ENCODE measurements at regions not wholly inside any gene's neighbourhood (a gene's known extent, or its start where the extent isn't known, plus 50 kb on each side); places are given as distances from the start of the nearest gene placed in this dataset.

DNA sequence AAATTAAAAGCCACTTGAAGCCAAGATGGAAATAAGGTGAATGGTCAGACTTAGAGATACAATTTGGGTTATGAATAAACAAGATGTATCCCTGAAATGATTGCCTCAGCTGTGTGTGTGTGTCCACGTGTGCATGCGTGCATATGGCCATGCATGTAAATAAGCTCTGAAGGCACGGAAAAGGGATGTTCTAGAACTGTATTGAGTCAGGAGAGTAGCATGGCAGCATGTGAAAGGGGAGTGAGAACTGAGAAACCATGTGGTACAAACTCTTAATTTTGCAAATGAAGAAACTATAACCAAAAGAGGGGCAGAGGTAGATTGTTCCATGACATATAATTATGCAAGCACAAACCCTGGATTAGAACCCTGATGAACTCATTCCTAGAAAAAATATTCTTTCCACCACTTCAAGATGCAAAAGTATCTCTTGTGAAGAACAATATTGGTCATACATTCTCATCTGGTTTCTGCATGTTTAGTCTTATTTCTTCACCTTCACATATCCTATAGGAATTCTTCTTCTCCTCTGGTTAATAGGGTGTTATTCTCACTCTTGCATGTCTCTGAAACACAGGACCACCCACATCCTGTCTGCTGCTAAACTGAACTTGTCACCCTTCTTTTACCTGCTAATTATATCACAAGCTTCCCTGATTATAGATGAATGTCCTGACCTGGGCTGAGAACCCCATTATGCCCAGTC is 455.8 kb downstream of the SETBP1 start:
- ChIA-PET CTCF (interaction anchor here (1.5 kb wide), 1 partner anchor 457 kb away, joined by 4 read pairs; no protein-coding TSS in a partner anchor), POLR2A (no interaction called here)
- TF ChIP-seq, protein P1, sequence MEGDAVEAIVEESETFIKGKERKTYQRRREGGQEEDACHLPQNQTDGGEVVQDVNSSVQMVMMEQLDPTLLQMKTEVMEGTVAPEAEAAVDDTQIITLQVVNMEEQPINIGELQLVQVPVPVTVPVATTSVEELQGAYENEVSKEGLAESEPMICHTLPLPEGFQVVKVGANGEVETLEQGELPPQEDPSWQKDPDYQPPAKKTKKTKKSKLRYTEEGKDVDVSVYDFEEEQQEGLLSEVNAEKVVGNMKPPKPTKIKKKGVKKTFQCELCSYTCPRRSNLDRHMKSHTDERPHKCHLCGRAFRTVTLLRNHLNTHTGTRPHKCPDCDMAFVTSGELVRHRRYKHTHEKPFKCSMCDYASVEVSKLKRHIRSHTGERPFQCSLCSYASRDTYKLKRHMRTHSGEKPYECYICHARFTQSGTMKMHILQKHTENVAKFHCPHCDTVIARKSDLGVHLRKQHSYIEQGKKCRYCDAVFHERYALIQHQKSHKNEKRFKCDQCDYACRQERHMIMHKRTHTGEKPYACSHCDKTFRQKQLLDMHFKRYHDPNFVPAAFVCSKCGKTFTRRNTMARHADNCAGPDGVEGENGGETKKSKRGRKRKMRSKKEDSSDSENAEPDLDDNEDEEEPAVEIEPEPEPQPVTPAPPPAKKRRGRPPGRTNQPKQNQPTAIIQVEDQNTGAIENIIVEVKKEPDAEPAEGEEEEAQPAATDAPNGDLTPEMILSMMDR (IDR thresholded peaks at IDR 0.05), result no peak
- Mint-ChIP-seq H3K4me3 (peak overlapping the region; percentile 36), H3K27me3 (no peaks in the 10 kb centered on the region), H3K9me3 (peaks cover 7% of the 10 kb centered on the region), H3K36me3 (ENCODE audit: low read depth) (peaks cover 3% of the 10 kb centered on the region), H3K4me1 (peaks cover 41% of the 10 kb centered on the region), H3K27ac (peak overlapping the region; percentile 72)
- intact Hi-C loops (cut with micrococcal nuclease), result loop anchor here (2.0 kb wide), 1 partner anchor 34 kb away; no protein-coding TSS in a partner anchor
- DNase-seq (no peak), ATAC-seq (ENCODE audit: low read depth) (no peak)

DNA sequence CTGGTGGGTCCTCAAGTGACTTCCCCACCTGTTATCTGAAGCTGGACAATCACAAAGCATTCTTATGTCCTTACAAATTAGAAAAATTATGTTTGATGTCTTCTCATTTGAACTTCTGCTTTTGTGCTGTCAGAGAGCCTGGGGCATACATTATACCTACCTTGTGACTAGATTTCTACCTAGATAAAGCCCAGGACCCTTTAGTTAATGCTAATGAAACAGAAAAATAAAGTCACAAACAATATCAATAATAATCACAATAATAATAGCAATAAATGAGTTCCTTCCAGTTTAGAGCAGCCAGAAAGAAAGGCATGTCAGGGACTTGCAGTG is 456.4 kb downstream of the SETBP1 start:
- CTCF ChIA-PET, result interaction anchor here (1.5 kb wide), 1 partner anchor 458 kb away, joined by 4 read pairs; no protein-coding TSS in a partner anchor
- peak overlapping the region; percentile 36 for H3K4me3 Mint-ChIP-seq
- POLR2A ChIA-PET, result no interaction called here
- no peaks in the 10 kb centered on the region for H3K27me3 Mint-ChIP-seq
- TF ChIP-seq, protein P1 (IDR thresholded peaks at IDR 0.05), result no peak
- ATAC-seq (ENCODE audit: low read depth), result no peak
- peak overlapping the region; percentile 72 for H3K27ac Mint-ChIP-seq
- DNase-seq, result no peak
- peaks cover 3% of the 10 kb centered on the region for H3K36me3 Mint-ChIP-seq (ENCODE audit: low read depth)
- H3K4me1 Mint-ChIP-seq, result peaks cover 41% of the 10 kb centered on the region
- H3K9me3 Mint-ChIP-seq, result peaks cover 7% of the 10 kb centered on the region
- intact Hi-C loops (cut with micrococcal nuclease), result loop anchor here (2.0 kb wide), 1 partner anchor 34 kb away; no protein-coding TSS in a partner anchor

DNA sequence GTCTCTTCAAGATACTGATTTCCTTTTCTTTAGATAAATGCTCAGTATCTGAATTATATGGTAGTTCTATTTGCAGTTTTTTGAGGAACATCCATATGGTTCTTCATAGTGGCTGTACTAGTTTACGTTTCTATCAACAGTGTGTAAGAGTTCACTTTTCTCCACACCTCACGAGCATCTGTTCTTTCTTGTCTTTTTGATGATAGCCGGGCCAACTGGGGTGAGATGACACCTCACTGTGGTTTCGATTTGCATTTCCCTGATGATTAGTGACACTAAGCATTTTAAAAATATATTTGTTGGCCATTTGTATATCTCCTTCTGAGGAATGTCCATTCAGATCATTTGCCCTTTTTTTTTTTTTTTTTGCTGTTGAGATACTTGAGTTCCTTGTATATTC is 458.8 kb downstream of the SETBP1 start:
- ChIA-PET CTCF (no interaction called here), POLR2A (interaction anchor here (0.6 kb wide), 1 partner anchor 56 kb away, joined by 4 read pairs; no protein-coding TSS in a partner anchor)
- Mint-ChIP-seq H3K36me3 (ENCODE audit: low read depth) (peaks cover 3% of the 10 kb centered on the region), H3K4me3 (no peak overlapping the region), H3K9me3 (peaks cover 7% of the 10 kb centered on the region), H3K27ac (no peak overlapping the region), H3K4me1 (peaks cover 41% of the 10 kb centered on the region), H3K27me3 (no peaks in the 10 kb centered on the region)
- ATAC-seq (ENCODE audit: low read depth) (no peak), DNase-seq (no peak)
- intact Hi-C loops (cut with micrococcal nuclease), result no loop called here
- TF ChIP-seq, protein P1 (IDR thresholded peaks at IDR 0.05), result no peak

DNA sequence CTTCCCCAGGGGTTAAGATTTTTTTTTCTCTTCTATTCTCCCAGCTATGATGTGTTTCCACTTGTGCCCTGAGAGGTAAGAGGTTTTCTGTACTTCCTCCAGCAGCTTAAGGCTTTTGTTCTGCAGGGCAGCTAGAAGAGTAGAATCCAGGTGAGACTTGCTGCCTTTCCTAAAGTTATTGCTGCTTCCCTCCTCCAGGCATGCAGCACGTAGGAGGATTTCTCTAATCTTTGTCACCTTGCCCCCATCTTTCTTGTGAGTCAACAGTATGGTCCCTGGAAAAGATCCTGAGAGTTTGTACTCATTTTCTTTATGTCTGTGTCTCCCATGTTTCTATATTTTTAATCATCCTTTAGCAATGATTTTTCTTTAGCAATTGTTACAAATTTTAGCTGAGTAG is 462.2 kb downstream of the SETBP1 start:
- ATAC-seq (ENCODE audit: low read depth), result no peak
- POLR2A ChIA-PET, result no interaction called here
- Mint-ChIP-seq H3K9me3 (peaks cover 7% of the 10 kb centered on the region), H3K4me3 (no peak overlapping the region), H3K4me1 (peaks cover 17% of the 10 kb centered on the region), H3K27ac (no peak overlapping the region), H3K27me3 (no peaks in the 10 kb centered on the region), H3K36me3 (ENCODE audit: low read depth) (peaks cover 3% of the 10 kb centered on the region)
- intact Hi-C loops (cut with micrococcal nuclease), result no loop called here
- CTCF ChIA-PET, result no interaction called here
- TF ChIP-seq, protein P1 (IDR thresholded peaks at IDR 0.05), result no peak
- no peak for DNase-seq

DNA sequence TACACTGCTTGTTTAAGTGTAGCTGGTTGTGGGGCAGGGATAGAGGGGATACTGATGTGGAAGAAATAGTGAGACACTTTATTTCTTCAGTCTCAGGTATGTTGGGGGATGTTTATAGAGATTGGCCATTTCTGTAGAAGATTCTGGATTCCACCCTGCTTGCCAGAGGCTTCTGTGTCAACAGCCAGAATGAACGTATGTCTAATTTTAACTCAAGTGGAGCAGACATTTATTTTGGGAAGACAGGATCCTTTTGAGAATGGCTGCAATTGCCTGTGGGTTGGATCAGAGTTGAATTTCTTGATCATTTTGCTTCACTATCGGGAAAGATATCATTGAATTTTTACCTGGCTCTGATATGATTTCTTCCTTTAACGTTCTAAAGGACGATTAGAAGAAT is 465.6 kb upstream of the SLC14A2 start:
- ATAC-seq (ENCODE audit: low read depth) (no peak), DNase-seq (no peak)
- H3K27me3 Mint-ChIP-seq, result no peaks in the 10 kb centered on the region
- intact Hi-C loops (cut with micrococcal nuclease), result no loop called here
- no peaks in the 10 kb centered on the region for H3K9me3 Mint-ChIP-seq
- CTCF ChIA-PET, result no interaction called here
- H3K36me3 Mint-ChIP-seq (ENCODE audit: low read depth), result no peaks in the 10 kb centered on the region
- TF ChIP-seq, protein P1 (IDR thresholded peaks at IDR 0.05), result no peak
- POLR2A ChIA-PET, result no interaction called here
- no peaks in the 10 kb centered on the region for H3K4me1 Mint-ChIP-seq
- H3K27ac Mint-ChIP-seq, result no peak overlapping the region
- H3K4me3 Mint-ChIP-seq, result no peak overlapping the region
